Activated CD4-positive, CD25-positive, alpha-beta regulatory T cell treated with anti-CD3 and anti-CD28 coated beads, Interleukin-2, amount 50 U/mL, for 16 hours (primary cell): ENCODE measurements at regions not wholly inside any gene's neighbourhood (a gene's known extent, or its start where the extent isn't known, plus 50 kb on each side); places are given as distances from the start of the nearest gene placed in this dataset.

Source experiments
- DNase-seq: peaks from one replicate; pipeline ENCODE4 v3.0.0-alpha.2; 2020; ENCODE audit warnings: low read depth, low spot score

GRCh38 chr6:105851113-105851580 is 235.0 kb upstream of the PRDM1 start:
- DNase-seq = no peak

- DNase-seq = no peak
These were observed 235.6 kb upstream of the PRDM1 start for GRCh38 chr6:105850261-105851112.

GRCh38 chr6:105849746-105850145 is 236.4 kb upstream of the PRDM1 start:
- no peak for DNase-seq

- DNase-seq = no peak
These were observed 238.7 kb upstream of the PRDM1 start for GRCh38 chr6:105847433-105847832.

- no peak for DNase-seq
These were observed 241.8 kb upstream of the PRDM1 start for GRCh38 chr6:105844275-105844883.

GRCh38 chr6:105839266-105839665 is 246.9 kb upstream of the PRDM1 start:
- DNase-seq = no peak

GRCh38 chr6:105838171-105838570 is 248.0 kb upstream of the PRDM1 start:
- DNase-seq = no peak

GRCh38 chr6:105836889-105837288 is 249.2 kb upstream of the PRDM1 start:
- DNase-seq = no peak

GRCh38 chr6:105836379-105836778 is 249.8 kb upstream of the PRDM1 start:
- no peak for DNase-seq

GRCh38 chr6:105835373-105835772 is 250.8 kb upstream of the PRDM1 start:
- DNase-seq = no peak

- DNase-seq = no peak
These were observed 251.9 kb upstream of the PRDM1 start for GRCh38 chr6:105833959-105834947.

GRCh38 chr6:105832313-105832761 is 253.8 kb upstream of the PRDM1 start:
- DNase-seq = no peak

- DNase-seq = no peak
These were observed 254.6 kb upstream of the PRDM1 start for GRCh38 chr6:105831311-105832097.

GRCh38 chr6:105825210-105825609 is 260.9 kb upstream of the PRDM1 start:
- no peak for DNase-seq

GRCh38 chr6:105824732-105825131 is 261.4 kb upstream of the PRDM1 start:
- no peak for DNase-seq

- no peak for DNase-seq
These were observed 264.4 kb upstream of the PRDM1 start for GRCh38 chr6:105821777-105822176.

- no peak for DNase-seq
These were observed 265.1 kb upstream of the PRDM1 start for GRCh38 chr6:105821027-105821426.

GRCh38 chr6:105819745-105820144 is 266.4 kb upstream of the PRDM1 start:
- no peak for DNase-seq

- DNase-seq = no peak
These were observed 267.6 kb upstream of the PRDM1 start for GRCh38 chr6:105818505-105818904.

- no peak for DNase-seq
These were observed 268.2 kb upstream of the PRDM1 start for GRCh38 chr6:105817961-105818360.

GRCh38 chr6:105817370-105817769 is 268.8 kb upstream of the PRDM1 start:
- no peak for DNase-seq
